IMR-90 (cell line): ENCODE measurements at regions not wholly inside any gene's neighbourhood (a gene's known extent, or its start where the extent isn't known, plus 50 kb on each side); places are given as distances from the start of the nearest gene placed in this dataset.

Source experiments
- BHLHE40 ChIP-seq: fragments of 150-350 bp; IDR thresholded peaks from 2 replicates; pipeline ENCODE4 v1.6.1; 2016; ENCODE audit warnings: mild to moderate bottlenecking, low read depth, low read length
- CEBPB ChIP-seq: IDR thresholded peaks from 2 replicates; pipeline ENCODE4 v1.6.1; 2012; ENCODE audit warnings: low read depth, low read length, improper control_type of control experiment
- CTCF ChIP-seq: conservative IDR thresholded peaks from 2 replicates; pipeline ENCODE4 v1.5.1; 2012; ENCODE audit warnings: mild to moderate bottlenecking, low read depth, low read length, improper control_type of control experiment
- MAZ ChIP-seq: IDR thresholded peaks from 2 replicates; pipeline ENCODE4 v1.6.1; 2012; ENCODE audit warnings: low read depth, mild to moderate bottlenecking, low read length, improper control_type of control experiment, moderate library complexity, borderline replicate concordance
- NFE2L2 ChIP-seq: fragments of 150-350 bp; IDR thresholded peaks from 2 replicates; pipeline ENCODE4 v1.6.1; 2016; ENCODE audit warnings: low read depth, mild to moderate bottlenecking, low read length
- POLR2A ChIP-seq: IDR thresholded peaks from 2 replicates; pipeline ENCODE4 v1.6.1; 2012; ENCODE audit warnings: mild to moderate bottlenecking, low read depth, low read length
- RFX5 ChIP-seq: IDR thresholded peaks from 2 replicates; pipeline ENCODE4 v1.8.0; 2012; ENCODE audit warnings: low read depth, mild to moderate bottlenecking, low read length, moderate library complexity

GRCh38 chr9:82115900-82116299 lies 127.3 kb downstream of the SPATA31D1 start:
- TF ChIP-seq CTCF: no peak
- no peak for TF ChIP-seq NFE2L2
- TF ChIP-seq RFX5: no peak
- no peak for TF ChIP-seq POLR2A
- TF ChIP-seq CEBPB: no peak
- no peak for TF ChIP-seq BHLHE40
- TF ChIP-seq MAZ: no peak
